GM12864 (cell line): ENCODE measurements at regions not wholly inside any gene's neighbourhood (a gene's known extent, or its start where the extent isn't known, plus 50 kb on each side); places are given as distances from the start of the nearest gene placed in this dataset.

Experiments used
- DNase-seq: peaks from one replicate; pipeline ENCODE4 v3.0.0-alpha.2; 2011; ENCODE audit warnings: low read depth
- H3K4me3 ChIP-seq: 2 replicates; pipeline ENCODE4 v1.5.1; 2011; ENCODE audit warnings: mild to moderate bottlenecking, low read depth, low read length, control low read depth
- TF ChIP-seq, protein P1 (sequence below): IDR thresholded peaks from 2 replicates; pipeline ENCODE4 v1.5.1; 2011; ENCODE audit warnings: low read depth, mild to moderate bottlenecking, moderate library complexity, low read length, control low read depth, inconsistent platforms; ENCODE audit errors: missing control alignments

DNA sequence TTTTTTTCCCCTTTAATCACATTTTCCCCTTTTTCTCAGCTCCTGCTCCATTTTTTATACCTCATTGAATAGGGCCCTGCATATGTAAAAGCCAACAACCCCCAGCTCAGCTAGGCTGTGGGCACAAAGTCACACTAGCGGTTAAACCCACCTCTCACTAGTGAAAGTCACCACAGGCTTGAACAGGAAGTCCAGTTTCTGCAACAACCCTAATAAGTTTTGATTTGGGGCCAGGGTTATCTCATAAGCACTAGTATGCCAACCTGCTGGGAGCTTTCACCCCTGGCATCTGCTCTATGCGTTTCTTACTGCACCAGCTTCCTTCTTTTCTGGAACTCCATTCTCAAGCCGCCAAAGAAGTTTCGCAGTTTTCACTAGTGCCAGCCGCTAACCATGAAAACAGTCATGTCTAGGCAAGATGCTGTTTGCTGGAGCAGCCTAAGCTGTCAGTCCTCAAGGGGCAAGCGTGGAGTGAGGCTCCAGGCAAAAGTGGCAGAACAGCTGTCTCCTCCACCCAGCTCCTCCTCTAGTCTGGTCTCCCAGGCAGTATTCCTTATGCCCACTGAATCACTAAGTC is 197.0 kb upstream of the MEIS1 start:
- TF ChIP-seq, protein P1, sequence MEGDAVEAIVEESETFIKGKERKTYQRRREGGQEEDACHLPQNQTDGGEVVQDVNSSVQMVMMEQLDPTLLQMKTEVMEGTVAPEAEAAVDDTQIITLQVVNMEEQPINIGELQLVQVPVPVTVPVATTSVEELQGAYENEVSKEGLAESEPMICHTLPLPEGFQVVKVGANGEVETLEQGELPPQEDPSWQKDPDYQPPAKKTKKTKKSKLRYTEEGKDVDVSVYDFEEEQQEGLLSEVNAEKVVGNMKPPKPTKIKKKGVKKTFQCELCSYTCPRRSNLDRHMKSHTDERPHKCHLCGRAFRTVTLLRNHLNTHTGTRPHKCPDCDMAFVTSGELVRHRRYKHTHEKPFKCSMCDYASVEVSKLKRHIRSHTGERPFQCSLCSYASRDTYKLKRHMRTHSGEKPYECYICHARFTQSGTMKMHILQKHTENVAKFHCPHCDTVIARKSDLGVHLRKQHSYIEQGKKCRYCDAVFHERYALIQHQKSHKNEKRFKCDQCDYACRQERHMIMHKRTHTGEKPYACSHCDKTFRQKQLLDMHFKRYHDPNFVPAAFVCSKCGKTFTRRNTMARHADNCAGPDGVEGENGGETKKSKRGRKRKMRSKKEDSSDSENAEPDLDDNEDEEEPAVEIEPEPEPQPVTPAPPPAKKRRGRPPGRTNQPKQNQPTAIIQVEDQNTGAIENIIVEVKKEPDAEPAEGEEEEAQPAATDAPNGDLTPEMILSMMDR = no peak
- no peak for DNase-seq
- no peak overlapping the region for H3K4me3 ChIP-seq

DNA sequence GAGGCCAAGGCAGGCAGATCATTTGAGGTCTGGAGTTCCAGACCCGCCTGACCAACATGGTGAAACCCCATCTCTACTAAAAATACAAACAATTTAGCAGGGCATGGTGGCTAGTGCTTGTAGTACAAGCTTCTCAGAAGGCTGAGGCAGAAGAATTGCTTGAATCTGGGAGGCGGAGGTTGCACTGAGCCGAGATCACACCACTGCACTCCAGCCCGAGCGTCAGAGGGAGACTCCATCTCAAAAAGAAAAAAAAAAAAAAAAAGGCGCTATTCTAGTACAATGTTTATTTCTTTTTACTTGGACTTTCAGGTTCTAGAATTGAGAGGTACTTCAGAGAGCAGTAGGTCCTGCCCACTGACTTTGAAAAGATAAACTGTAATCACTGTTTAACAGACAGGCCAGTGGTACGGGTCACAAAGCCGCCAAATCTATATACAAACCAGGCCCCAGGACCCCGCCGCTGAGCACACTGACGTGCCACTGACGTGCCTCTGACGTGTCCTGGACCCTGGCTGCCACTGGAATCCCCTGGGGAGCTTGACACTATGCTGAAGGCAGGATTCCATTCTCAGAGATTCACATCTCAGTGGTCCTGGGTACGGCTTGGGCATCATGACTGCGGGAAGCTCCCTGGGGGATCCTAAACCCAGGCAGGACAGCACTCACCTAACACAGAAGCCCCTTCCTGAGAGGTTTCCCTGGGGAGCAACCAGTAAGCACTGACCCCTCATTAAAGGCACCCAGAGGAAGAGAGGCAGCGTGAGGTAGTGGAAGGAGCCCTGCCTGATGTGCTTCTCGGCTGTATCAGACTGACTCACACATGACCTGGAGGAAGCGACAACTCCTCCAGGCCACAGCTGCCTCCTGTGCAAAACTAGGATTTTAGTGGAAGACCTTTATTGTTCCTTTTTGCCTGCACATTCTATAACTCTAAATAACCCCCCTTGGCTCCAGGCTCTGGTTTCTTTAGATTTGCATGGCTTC is 197.8 kb upstream of the MEIS1 start:
- H3K4me3 ChIP-seq = no peak overlapping the region
- DNase-seq = no peak
- TF ChIP-seq, protein P1 = no peak

DNA sequence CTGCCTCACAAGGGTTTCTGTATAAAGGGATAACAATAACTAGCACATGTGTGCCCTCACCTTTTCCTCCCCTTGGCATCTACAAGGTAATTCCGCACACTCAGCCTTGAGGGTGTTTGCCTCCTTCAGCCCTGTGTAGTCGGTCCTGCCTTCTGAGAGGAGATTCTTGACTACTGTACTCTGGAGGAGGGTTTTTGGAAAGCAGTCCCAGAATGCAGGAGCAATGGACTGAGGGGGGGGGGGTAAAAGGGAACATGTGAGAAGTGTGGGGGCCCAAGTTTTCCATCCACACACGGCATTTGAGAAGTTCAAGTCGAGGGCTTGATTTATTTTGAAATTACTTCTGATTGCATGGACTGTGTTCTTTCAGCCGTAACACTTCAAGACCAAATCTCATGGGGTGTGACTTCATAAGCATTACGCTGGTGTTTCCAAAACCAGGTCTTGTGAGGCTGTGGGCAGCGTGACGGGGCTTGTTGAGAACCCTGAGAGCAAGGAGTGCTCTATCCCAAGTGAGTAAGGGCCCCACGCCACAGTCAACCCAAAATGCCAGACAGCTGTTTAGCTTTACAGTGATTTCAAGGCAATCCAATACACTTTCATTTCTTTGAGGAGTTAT is 198.7 kb upstream of the MEIS1 start:
- TF ChIP-seq, protein P1 = no peak
- no peak overlapping the region for H3K4me3 ChIP-seq
- DNase-seq = no peak

DNA sequence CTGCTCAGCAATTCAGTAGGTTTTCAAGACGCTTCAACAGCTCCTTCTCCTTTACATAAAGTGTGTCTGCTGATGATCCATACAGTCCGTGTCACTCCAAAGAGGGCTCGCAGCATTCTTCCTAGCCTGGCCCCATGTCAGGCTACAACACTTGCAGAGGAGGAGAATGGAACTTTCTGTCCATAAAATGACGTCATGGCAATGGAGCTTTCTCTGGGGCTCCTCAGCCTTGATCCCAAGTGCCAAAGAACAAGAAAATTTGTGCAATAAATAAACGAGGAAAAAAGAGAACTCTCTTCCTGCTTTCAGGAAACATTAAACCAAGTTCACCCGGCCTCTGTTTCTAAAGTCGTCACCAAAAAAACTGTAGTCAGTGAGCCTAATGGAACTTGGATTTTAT is 199.5 kb upstream of the MEIS1 start:
- no peak for DNase-seq
- TF ChIP-seq, protein P1 = no peak
- H3K4me3 ChIP-seq = no peak overlapping the region

DNA sequence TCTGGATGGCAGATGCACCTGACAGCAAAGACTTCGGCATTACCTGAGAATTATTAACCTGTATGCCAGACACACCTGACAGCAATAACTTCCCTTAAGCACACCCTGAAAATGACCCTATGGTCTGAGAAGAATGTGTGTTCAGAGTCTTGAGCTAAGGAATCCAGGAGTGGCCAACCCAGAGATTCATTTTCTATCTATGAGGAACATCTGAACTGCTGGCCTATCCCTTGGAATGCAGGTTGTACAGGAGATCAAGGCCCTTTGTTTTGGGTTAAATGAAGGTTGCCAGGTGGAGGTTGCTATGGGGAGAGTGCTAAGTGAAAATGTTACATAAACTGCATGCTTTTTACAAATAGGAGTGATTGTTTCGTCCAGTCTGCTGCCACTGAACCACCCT is 200.9 kb upstream of the MEIS1 start:
- H3K4me3 ChIP-seq = no peak overlapping the region
- DNase-seq = no peak
- TF ChIP-seq, protein P1 = no peak

DNA sequence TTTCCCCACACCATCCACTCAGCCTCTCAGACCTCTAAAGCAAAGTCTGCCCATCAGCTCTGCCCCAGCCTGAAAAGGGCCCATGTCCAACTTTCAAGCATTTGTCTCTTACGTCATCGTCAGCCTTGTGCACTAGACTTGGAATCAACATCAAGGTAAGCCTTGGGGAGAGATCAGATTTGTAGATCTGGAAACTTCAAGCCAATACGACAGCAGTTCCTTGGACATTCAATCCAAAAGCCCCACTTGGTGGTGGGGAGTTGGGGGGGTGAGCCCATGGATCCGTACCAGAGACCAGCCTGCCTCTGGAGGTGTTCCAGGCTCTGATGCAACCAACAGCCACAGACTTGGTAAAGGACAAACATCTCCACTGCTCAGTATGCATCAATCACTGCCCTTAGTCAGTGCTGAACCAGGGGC is 206.8 kb upstream of the MEIS1 start:
- no peak overlapping the region for H3K4me3 ChIP-seq
- no peak for DNase-seq
- TF ChIP-seq, protein P1 = no peak
